GM19468 (cell line): ENCODE measurements at regions not wholly inside any gene's neighbourhood (a gene's known extent, or its start where the extent isn't known, plus 50 kb on each side); places are given as distances from the start of the nearest gene placed in this dataset.
"Not testable (repeated sequence)": the region's sequence is repeated elsewhere in the genome, so short reads cannot be mapped to it uniquely, and the experiment has no call there.

Experiments used
- ATAC-seq: cut with Tn5 transposase; IDR thresholded peaks from one replicate; pipeline ENCODE4 v1.9.1; 2021; ENCODE audit warnings: mild to moderate bottlenecking, moderate library complexity, moderate number of reproducible peaks; ENCODE audit not compliant: unreplicated experiment; ENCODE audit errors: extremely low read depth

DNA sequence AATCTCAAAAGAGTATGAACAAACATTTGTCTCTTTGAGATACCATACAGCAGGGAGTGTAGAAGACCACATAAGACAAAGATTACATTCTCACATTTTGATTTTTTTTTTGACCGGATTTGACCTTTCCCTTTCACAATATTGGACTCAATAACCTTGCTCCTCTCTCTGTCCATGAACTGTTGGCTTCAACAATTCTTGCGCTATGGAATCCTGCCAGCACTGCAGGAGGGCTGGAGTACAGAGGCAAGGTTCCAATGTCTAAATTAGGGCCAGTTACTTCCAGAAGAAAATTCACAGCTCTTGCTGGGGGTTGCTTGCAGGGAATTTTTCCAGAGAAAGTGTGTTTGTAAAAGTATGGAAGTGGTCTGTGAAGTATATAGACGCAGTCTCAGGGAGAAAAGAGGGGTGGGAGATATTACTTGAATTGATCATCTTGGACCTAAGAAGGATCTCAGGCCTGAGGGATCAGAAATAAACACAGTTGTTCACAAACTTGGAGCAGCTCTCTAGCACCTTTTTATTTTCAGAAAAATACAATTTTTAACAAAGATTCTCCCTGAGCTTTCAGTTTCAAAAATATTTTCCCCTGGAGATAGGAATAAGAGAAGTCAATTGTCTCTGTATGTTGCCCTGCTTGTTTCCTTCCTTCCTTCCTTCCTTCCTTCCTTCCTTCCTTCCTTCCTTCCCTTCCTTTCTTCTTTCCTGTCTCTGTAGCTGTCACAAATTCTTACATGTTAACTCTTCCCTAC lies 765.9 kb downstream of the BCKDHB start:
- no peak for ATAC-seq

DNA sequence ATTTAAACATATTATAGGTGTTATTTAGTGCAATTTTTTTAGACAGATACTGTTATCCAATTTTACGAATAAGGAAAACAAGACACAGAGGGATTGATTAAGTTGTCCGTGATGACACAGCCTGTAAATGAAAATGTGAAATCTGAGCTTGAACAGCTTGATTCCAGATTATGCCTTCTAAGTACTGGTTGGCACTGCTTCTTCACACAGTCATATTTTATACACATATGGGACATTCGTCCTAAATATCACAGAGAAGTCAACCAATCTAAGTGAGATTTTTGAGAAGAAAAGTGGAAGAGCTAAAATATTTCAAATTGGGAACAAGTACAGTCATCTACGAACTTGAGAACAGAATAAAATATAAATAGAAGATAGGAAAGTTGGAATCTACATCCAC lies 756.3 kb downstream of the BCKDHB start:
- no peak for ATAC-seq

DNA sequence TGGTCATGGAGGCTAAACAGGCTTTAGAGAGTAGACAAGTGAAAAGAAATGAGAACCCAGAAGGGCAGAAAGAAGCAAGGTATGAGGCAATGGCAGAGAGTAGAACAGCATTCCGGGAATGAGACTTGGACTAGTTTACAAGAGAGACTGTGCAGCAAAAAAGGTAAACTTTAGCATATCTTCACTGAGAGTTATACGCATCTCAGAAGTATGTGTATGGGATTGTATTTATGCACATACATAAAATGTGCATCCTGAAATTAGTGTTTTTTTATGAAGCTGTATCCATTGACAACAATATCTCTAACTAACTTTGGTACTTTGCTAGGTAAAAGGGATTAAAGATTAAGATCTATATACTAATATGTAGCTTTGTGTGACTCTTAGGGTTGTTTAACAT lies 753.6 kb downstream of the BCKDHB start:
- no peak for ATAC-seq

DNA sequence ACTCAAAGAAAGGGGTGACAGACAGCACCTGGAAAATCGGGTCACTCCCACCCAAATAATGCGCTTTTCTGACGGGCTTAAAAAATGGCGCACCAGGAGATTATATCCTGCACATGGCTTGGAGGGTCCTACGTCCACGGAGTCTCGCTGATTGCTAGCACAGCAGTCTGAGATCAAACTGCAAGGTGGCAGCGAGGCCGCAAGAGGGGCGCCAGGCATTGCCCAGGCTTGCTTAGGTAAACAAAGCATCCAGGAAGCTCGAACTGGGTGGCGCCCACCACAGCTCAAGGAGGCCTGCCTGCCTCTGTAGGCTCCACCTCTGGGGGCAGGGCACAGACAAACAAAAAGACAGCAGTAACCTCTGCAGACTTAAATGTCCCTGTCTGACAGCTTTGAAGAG lies 741.5 kb downstream of the BCKDHB start:
- ATAC-seq = not testable (repeated sequence)

- no peak for ATAC-seq
Observed at GRCh38 chr6:80832337-80832736, 725.9 kb downstream of the BCKDHB start.

DNA sequence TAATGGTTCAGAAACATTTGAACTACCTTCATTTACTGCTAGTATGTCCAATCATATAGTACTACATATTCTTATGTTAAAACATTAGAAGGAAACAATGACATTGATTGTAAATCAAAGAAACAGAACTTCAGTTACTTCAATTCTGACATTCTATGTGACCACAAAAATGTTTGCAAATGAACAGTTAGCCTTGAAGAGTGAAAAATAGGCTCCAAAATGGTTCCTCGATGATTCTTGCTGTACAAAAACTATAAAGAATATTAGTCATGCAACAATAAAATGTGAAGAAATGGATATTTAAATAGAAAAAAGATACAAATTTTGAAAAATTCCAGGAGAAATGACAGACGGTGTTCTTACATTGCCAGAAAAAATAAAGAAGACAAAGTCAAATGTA lies 686.9 kb downstream of the BCKDHB start:
- no peak for ATAC-seq

GRCh38 chr6:80792151-80792550 lies 685.7 kb downstream of the BCKDHB start:
- no peak for ATAC-seq

DNA sequence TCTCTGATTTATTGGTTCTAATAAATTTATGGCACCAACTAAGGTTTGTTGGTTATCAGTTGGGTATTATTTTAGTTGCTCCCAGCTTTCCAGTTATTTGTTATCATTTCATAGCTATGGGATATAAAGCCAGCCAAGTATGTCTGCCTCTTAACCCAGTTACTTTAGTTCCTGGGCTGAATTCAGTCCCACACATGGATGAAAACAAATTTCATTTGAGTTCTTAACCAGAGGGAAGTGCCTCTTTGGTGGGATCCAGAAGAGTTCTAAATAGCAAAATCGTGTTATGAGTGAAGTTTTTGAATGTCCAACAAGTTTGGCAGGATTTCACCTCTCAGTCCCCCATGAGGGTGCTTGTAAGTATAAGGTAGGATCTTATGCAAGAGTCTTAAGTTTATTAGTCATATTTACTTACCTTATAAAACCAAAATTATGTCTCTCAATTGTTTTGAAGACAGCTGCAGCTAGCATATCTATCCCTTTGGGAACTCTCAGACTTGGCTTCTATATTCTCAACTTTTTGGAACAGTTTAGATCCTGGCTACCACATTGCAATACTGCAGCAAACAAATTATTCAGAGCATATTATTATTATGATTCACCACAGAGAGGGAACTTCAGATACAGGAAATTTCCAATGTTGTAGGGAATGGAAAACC lies 683.6 kb downstream of the BCKDHB start:
- no peak for ATAC-seq

GRCh38 chr6:80783271-80783670 lies 676.8 kb downstream of the BCKDHB start:
- not testable (repeated sequence) for ATAC-seq

DNA sequence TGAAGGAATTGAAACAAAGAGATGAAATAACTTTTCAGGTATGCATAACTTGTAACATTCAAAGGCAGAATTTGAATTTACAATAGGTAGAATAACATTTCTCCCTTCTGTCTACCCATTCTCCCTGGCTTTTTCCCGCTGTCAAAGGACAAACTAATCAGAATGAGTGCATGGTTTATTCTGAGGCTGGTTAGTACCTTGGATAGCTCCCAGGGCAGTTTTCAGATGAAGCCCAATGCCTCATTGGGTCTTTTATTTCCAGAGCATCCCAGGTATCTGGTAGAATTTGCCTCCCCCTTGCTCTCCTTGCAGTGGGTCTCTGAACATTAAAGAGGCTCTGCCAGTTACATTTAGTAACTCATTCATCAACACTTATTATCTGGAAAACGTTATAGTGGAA lies 665.5 kb downstream of the BCKDHB start:
- no peak for ATAC-seq

DNA sequence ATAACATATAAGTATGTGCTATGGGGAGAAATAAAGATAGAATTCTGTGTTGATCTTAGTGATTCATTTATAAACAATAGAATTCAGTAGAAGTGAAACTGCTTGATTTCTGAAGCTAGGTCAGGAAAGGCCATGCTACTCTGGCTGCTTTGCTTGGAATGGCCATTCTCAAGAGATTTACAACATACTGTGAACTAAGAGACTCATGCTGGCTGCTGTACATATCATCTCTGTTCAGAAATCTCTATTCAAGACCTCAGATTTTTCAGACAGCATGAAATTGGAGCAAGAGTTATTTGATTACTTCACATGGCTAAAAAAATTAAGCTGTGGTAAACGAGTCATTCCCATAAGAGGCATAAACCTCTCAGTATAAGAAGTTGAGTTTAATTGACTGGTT lies 662.6 kb downstream of the BCKDHB start:
- no peak for ATAC-seq

GRCh38 chr6:80767808-80768207 lies 661.3 kb downstream of the BCKDHB start:
- no peak for ATAC-seq

DNA sequence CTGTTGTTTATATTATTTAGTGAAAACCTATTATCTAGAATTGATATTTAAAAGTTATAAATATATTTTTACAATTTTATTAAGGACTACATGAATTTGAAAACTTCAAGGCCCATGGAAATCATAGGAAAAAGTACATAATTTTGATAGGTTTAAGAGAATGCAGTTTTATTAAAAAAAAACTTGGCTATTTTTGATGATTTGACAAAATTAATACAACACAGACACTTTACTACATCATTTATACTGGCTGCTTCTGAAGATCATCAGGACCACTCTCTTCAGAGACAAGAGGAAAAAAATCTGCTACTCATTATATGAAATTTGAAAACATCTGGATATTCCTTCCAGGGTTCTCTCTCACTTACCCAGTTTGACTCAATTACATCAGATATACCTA lies 637.7 kb downstream of the BCKDHB start:
- no peak for ATAC-seq

GRCh38 chr6:80742481-80742880 lies 636.0 kb downstream of the BCKDHB start:
- ATAC-seq = no peak

DNA sequence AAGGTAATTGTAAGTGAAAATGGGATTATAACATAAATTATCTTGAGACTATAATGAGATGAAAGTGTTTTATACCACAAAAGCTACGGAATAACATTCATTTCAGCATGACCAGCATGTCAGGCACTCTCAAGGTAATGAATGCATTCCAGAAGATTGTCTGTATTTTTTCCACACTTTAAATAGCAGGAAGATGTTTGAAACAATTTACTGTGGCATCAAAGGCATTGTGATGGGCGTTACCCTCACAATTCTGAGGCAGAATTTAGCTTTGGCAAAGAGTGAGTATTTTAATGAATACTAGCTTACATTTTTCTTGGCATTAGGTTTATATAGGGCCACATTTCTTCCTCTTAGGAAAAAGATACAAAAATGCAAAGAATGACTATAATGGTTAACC lies 627.2 kb downstream of the BCKDHB start:
- ATAC-seq = no peak

DNA sequence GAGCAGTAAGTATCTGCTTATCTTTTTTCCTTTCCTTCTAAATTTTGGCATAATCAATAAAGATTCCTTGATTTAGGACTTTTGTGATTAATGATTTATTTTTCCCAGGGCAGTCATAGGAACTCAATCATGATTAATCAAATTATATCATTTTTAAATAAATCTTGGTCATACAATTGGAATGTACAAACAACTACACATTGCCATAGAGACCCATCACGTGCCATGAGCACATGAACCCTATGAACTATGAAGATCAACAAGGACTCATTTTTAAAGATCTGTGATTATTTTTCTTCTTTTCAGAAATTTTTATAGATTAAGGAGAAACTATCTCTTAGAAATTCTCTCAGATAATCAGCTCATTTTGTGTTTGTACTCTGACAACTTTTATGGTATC lies 622.4 kb downstream of the BCKDHB start:
- no peak for ATAC-seq

GRCh38 chr6:80728101-80728750 lies 621.8 kb downstream of the BCKDHB start:
- no peak for ATAC-seq

GRCh38 chr6:80725156-80725930 lies 618.9 kb downstream of the BCKDHB start:
- no peak for ATAC-seq

DNA sequence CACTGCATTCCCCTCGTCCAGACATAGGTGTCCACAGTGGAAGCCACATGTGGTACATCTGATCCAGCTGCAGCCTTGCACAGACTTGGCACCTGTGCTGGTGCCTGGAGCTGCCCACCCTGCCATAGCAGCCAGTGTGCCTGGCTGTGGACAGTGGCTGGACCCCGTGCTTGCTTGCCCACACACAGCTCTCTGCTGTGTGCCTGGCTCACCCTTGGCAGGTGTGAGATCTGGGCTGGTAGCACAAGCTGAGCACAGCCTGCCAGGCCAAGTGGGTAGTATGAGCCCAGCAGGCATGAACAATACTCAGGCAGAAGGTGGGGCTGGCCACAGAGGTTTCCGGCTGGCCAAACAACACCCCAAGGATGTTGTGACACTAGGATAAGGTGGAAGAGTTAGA lies 614.4 kb downstream of the BCKDHB start:
- ATAC-seq = no peak

DNA sequence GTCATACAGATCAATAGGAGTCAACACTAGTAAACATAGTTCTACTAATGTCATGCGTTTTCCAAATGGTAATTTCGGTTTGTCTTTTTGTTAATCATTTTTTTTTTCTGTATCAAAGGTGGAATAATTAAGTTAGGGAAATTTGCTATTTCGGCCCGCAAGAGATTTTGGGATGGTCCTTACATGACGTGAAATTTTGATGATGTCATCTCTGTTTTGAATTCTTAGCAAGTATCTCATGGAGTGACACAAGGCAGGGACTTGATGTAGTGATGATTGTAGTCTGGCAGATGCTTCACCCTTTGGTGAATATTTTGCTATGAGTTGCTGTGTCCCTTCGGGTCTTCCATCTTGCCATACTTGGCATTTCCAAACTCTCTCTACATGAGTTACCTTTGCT lies 608.0 kb downstream of the BCKDHB start:
- no peak for ATAC-seq

DNA sequence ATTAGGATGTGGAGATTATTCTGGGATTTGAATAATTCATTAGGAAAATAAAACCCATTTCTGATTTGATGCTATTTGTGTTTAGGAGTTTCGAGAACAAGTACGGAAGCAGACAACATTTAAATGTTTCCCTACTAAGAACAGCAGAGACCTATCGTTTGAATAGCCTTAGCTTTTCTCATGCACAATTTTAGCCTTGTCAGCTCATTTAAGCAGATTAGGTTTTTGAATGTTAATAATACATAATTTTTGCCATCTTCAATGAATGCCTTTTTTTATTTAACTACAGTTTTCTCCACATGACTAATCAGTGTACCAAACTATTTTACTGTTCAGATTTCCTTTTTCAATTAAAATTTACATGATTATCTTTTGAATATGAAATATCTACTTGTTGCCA lies 592.0 kb downstream of the BCKDHB start:
- no peak for ATAC-seq
